ENCODE measurements at regions not wholly inside any gene's neighbourhood (a gene's known extent, or its start where the extent isn't known, plus 50 kb on each side); places are given as distances from the start of the nearest gene placed in this dataset.

DNA sequence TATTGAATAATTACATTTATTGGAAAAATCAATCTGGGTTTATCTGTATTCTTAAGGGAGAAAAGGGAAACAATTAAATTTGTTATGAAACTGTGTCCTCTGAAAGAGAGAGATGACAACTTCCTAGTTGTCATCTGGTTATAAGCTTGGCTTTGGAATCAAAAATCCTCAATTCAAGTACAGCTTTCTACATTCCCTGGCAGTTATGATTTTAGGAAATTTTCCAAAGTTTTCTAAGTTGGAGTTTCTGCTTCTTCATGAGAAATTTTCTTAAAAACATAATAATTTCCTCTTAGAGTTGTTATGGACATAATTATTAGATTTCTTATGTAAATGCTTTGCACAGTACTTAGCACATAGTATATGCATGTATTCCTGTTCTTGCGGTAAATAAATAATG, 625.6 kb upstream of the SLC39A10 start:
- ChIA-PET CTCF (interaction anchor here (0.6 kb wide), 1 partner anchor 1068 kb away, joined by 4 read pairs; no protein-coding TSS in a partner anchor), POLR2A (no interaction called here)
- no peak for DNase-seq (ENCODE audit: unreplicated experiment)
- Mint-ChIP-seq H3K4me1 (ENCODE audit: insufficient read depth, unreplicated experiment) (peaks cover 5% of the 10 kb centered on the region), H3K27me3 (ENCODE audit: insufficient read depth, unreplicated experiment) (no peaks in the 10 kb centered on the region), H3K4me3 (ENCODE audit: unreplicated experiment) (no peak overlapping the region), H3K9me3 (ENCODE audit: unreplicated experiment) (no peaks in the 10 kb centered on the region), H3K27ac (ENCODE audit: low read depth, unreplicated experiment) (no peak overlapping the region), H3K36me3 (ENCODE audit: insufficient read depth, unreplicated experiment) (no peaks in the 10 kb centered on the region)
- intact Hi-C loops (cut with micrococcal nuclease), result no loop called here
- TF ChIP-seq, protein P1, sequence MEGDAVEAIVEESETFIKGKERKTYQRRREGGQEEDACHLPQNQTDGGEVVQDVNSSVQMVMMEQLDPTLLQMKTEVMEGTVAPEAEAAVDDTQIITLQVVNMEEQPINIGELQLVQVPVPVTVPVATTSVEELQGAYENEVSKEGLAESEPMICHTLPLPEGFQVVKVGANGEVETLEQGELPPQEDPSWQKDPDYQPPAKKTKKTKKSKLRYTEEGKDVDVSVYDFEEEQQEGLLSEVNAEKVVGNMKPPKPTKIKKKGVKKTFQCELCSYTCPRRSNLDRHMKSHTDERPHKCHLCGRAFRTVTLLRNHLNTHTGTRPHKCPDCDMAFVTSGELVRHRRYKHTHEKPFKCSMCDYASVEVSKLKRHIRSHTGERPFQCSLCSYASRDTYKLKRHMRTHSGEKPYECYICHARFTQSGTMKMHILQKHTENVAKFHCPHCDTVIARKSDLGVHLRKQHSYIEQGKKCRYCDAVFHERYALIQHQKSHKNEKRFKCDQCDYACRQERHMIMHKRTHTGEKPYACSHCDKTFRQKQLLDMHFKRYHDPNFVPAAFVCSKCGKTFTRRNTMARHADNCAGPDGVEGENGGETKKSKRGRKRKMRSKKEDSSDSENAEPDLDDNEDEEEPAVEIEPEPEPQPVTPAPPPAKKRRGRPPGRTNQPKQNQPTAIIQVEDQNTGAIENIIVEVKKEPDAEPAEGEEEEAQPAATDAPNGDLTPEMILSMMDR (IDR thresholded peaks at IDR 0.05; ENCODE audit: unreplicated experiment), result no peak
- no TSS peak for BruUV-seq (replicated peaks)

DNA sequence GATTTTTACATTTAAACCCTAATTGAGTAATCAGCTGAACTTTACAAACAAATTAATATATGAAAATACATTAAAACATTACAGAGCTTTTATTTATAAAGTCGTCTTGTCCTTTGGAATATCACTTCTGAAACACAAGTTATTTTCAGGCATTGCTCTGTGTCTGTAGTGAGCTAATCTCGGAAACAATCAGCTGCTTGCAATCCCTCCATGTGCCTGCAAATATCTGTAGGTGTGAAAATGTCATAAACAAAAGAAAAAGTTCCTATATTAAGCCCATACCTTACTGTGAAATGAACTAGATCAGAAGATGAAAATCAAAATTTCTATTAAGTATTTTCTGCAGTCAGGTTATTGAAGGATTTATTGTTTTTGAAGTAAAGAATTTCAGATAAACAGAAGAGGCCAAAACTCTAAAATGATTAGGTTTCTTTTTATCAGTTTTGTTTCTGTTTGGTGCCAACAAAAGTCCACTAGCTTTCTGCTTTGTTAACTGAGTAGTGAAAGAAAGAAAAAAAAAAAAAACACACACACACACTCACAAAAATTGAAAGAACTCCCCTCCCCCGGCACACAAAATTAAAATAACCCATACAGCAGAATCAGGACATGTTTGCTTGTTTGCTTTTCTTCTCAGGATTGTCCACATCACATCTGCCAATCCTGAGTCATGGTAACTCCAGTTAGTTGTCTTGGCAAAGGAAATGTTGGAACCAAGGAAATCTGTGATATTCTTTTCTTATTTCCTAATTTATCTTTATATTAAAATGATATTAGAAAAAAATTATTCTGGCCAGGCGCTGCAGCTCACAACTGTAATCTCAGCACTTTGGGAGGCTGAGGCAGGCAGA, 627.0 kb upstream of the SLC39A10 start:
- no peaks in the 10 kb centered on the region for H3K36me3 Mint-ChIP-seq (ENCODE audit: insufficient read depth, unreplicated experiment)

DNA sequence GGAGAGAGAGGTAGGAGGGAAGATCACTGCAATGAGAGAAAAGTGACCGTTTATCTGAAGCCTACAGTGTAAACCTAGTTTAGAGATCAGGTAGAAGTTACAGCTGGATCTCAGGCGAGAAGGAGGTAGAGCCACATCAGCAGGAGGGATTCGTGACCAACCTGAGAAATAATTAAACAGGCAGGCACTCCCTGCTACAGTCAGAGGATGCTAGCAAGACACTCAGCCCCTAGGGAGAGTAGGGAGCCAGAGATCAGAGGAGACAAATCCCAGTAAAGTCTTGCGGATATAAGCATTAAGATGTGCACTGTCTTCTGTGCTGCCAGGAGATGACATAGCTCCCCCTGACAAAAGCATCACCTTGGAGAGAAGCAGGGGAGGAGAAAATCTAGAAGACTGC, 629.1 kb upstream of the SLC39A10 start:
- Mint-ChIP-seq H3K27me3 (ENCODE audit: insufficient read depth, unreplicated experiment) (no peaks in the 10 kb centered on the region), H3K36me3 (ENCODE audit: insufficient read depth, unreplicated experiment) (no peaks in the 10 kb centered on the region), H3K4me3 (ENCODE audit: unreplicated experiment) (no peak overlapping the region), H3K4me1 (ENCODE audit: insufficient read depth, unreplicated experiment) (peaks cover 9% of the 10 kb centered on the region), H3K27ac (ENCODE audit: low read depth, unreplicated experiment) (no peak overlapping the region), H3K9me3 (ENCODE audit: unreplicated experiment) (no peaks in the 10 kb centered on the region)
- ChIA-PET POLR2A (no interaction called here), CTCF (interaction anchor here (0.7 kb wide), 1 partner anchor 11 kb away, joined by 3 read pairs; no protein-coding TSS in a partner anchor)
- DNase-seq (ENCODE audit: unreplicated experiment), result no peak
- BruUV-seq (replicated peaks), result no TSS peak
- intact Hi-C loops (cut with micrococcal nuclease), result no loop called here
- TF ChIP-seq, protein P1 (IDR thresholded peaks at IDR 0.05; ENCODE audit: unreplicated experiment), result no peak

More for the DNA sequence above, 627.0 kb upstream of the SLC39A10 start:
- H3K27ac Mint-ChIP-seq (ENCODE audit: low read depth, unreplicated experiment), result no peak overlapping the region
- ChIA-PET CTCF (no interaction called here), POLR2A (no interaction called here)
- BruUV-seq (replicated peaks), result no TSS peak
- no peak for DNase-seq (ENCODE audit: unreplicated experiment)
- no peak overlapping the region for H3K4me3 Mint-ChIP-seq (ENCODE audit: unreplicated experiment)
- H3K27me3 Mint-ChIP-seq (ENCODE audit: insufficient read depth, unreplicated experiment), result no peaks in the 10 kb centered on the region
- peaks cover 9% of the 10 kb centered on the region for H3K4me1 Mint-ChIP-seq (ENCODE audit: insufficient read depth, unreplicated experiment)
- intact Hi-C loops (cut with micrococcal nuclease), result no loop called here
- H3K9me3 Mint-ChIP-seq (ENCODE audit: unreplicated experiment), result no peaks in the 10 kb centered on the region
- TF ChIP-seq, protein P1 (IDR thresholded peaks at IDR 0.05; ENCODE audit: unreplicated experiment), result no peak

DNA sequence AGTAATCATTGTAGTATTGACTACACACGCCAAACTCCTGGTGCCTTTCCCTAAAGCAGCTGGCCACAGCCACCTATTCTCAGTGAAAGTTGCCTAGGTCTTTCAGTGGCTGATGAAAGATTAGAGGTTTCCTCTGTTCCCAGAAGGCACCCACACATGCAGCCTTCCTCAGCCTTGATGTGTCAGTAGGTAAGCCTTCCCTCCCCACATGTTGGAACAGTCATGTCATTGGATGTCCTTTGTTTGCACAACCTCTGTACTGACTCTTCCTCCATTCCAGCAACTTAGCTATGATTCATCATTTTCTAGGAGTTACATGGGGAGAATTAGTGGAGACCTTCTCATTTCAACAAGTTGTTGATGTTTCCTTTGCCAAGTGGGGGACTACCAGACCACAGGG, 630.8 kb upstream of the SLC39A10 start:
- TF ChIP-seq, protein P1 (IDR thresholded peaks at IDR 0.05; ENCODE audit: unreplicated experiment), result no peak
- peak overlapping the region; percentile 72 for H3K27ac Mint-ChIP-seq (ENCODE audit: low read depth, unreplicated experiment)
- DNase-seq (ENCODE audit: unreplicated experiment), result peak; percentile 72
- no peak overlapping the region for H3K4me3 Mint-ChIP-seq (ENCODE audit: unreplicated experiment)
- H3K4me1 Mint-ChIP-seq (ENCODE audit: insufficient read depth, unreplicated experiment), result peaks cover 16% of the 10 kb centered on the region
- H3K27me3 Mint-ChIP-seq (ENCODE audit: insufficient read depth, unreplicated experiment), result no peaks in the 10 kb centered on the region
- intact Hi-C loops (cut with micrococcal nuclease), result no loop called here
- no peaks in the 10 kb centered on the region for H3K36me3 Mint-ChIP-seq (ENCODE audit: insufficient read depth, unreplicated experiment)
- POLR2A ChIA-PET, result no interaction called here
- peaks cover 7% of the 10 kb centered on the region for H3K9me3 Mint-ChIP-seq (ENCODE audit: unreplicated experiment)
- CTCF ChIA-PET, result interaction anchor here (0.6 kb wide), 2 partner anchors 26 to 67 kb away, joined by 3 read pairs; no protein-coding TSS in a partner anchor
- no TSS peak for BruUV-seq (replicated peaks)
